HT1080 (cell line): ENCODE measurements at regions not wholly inside any gene's neighbourhood (a gene's known extent, or its start where the extent isn't known, plus 50 kb on each side); places are given as distances from the start of the nearest gene placed in this dataset.
A peak's percentile ranks its signal among the peaks of the same experiment; 100 is the strongest.
"Not testable (repeated sequence)": the region's sequence is repeated elsewhere in the genome, so short reads cannot be mapped to it uniquely, and the experiment has no call there.

Experiments
- DNase-seq: peaks from one replicate; pipeline ENCODE4 v3.0.0-alpha.2; 2015; ENCODE audit warnings: low read depth

- no peak for DNase-seq
Observed at GRCh38 chr1:213464786-213465460, 413.9 kb downstream of the RPS6KC1 start.

- no peak for DNase-seq
Observed at GRCh38 chr1:213466541-213466940, 415.5 kb downstream of the RPS6KC1 start.

GRCh38 chr1:213474054-213474453 is 423.0 kb downstream of the RPS6KC1 start:
- peak; percentile 30 for DNase-seq

- no peak for DNase-seq
Observed at GRCh38 chr1:213481395-213481794, 430.4 kb downstream of the RPS6KC1 start.

- DNase-seq = no peak
Observed at GRCh38 chr1:213484333-213484732, 433.3 kb downstream of the RPS6KC1 start.

- DNase-seq = no peak
Observed at GRCh38 chr1:213484758-213485157, 433.7 kb downstream of the RPS6KC1 start.

- DNase-seq = no peak
Observed at GRCh38 chr1:213486488-213486887, 435.4 kb downstream of the RPS6KC1 start.

GRCh38 chr1:213491468-213491867 is 440.4 kb downstream of the RPS6KC1 start:
- no peak for DNase-seq

GRCh38 chr1:213492161-213493041 is 441.4 kb downstream of the RPS6KC1 start:
- DNase-seq = no peak

- DNase-seq = no peak
Observed at GRCh38 chr1:213499444-213499843, 448.4 kb downstream of the RPS6KC1 start.

GRCh38 chr1:213507472-213508223 is 456.6 kb downstream of the RPS6KC1 start:
- DNase-seq = no peak

- DNase-seq = no peak
Observed at GRCh38 chr1:213511173-213511572, 460.1 kb downstream of the RPS6KC1 start.

- no peak for DNase-seq
Observed at GRCh38 chr1:213512316-213512715, 461.3 kb downstream of the RPS6KC1 start.

GRCh38 chr1:213513006-213513405 is 462.0 kb downstream of the RPS6KC1 start:
- no peak for DNase-seq

GRCh38 chr1:213514408-213515179 is 463.6 kb downstream of the RPS6KC1 start:
- DNase-seq = not testable (repeated sequence)

- DNase-seq = no peak
Observed at GRCh38 chr1:213519098-213519497, 468.1 kb downstream of the RPS6KC1 start.

- no peak for DNase-seq
Observed at GRCh38 chr1:213521206-213521605, 466.6 kb upstream of the PROX1 start.

GRCh38 chr1:213523781-213524398 is 463.9 kb upstream of the PROX1 start:
- no peak for DNase-seq

- DNase-seq = no peak
Observed at GRCh38 chr1:213526306-213526705, 461.5 kb upstream of the PROX1 start.

GRCh38 chr1:213530611-213531320 is 457.0 kb upstream of the PROX1 start:
- DNase-seq = no peak
